WTC11 (cell line): ENCODE measurements at regions not wholly inside any gene's neighbourhood (a gene's known extent, or its start where the extent isn't known, plus 50 kb on each side); places are given as distances from the start of the nearest gene placed in this dataset.

Source experiments
- ATAC-seq: fragments of 200-7000 bp; cut with Tn5 transposase; 2 replicates; pipeline ENCODE4 v1.10.0; 2021; ENCODE audit warnings: mild to moderate bottlenecking, moderate library complexity
- CTCF ChIA-PET: fragments of 300-600 bp; sonication (Branson Sonifier 250); formaldehyde crosslinking; loops from one replicate; lab custom pipeline; 2021; ENCODE audit warnings: antibody characterized with exemption; lab: Charles Lee
- POLR2A ChIA-PET: fragments of 350-600 bp; sonication (Branson Sonifier 250); formaldehyde crosslinking; loops from one replicate; lab custom pipeline; 2021; ENCODE audit warnings: antibody characterized with exemption; lab: Charles Lee
- DNase-seq: peaks from one replicate; pipeline ENCODE4 v3.0.0; 2021; ENCODE audit warnings: low spot score
- H3K27ac Mint-ChIP-seq: 2 replicates; pipeline ENCODE4 v1.8.0; 2021; ENCODE audit warnings: mixed read lengths
- H3K27me3 Mint-ChIP-seq: 2 replicates; pipeline ENCODE4 v1.8.0; 2021; ENCODE audit warnings: low read depth, mild to moderate bottlenecking, moderate library complexity, mixed read lengths
- H3K36me3 Mint-ChIP-seq: 2 replicates; pipeline ENCODE4 v1.8.0; 2021; ENCODE audit warnings: mixed read lengths
- H3K4me1 Mint-ChIP-seq: 2 replicates; pipeline ENCODE4 v1.8.0; 2022; ENCODE audit warnings: mixed read lengths
- H3K4me3 Mint-ChIP-seq: 2 replicates; pipeline ENCODE4 v1.8.0; 2021; ENCODE audit warnings: mild to moderate bottlenecking, moderate library complexity, mixed read lengths
- H3K9me3 Mint-ChIP-seq: 2 replicates; pipeline ENCODE4 v1.8.0; 2021; ENCODE audit warnings: mixed read lengths
- AFF4 ChIP-seq: sonication (generic); formaldehyde crosslinking; IDR thresholded peaks from 2 replicates; pipeline ENCODE4 v1.8.1; 2023; ENCODE audit warnings: mild to moderate bottlenecking, missing genetic modification reagents, borderline replicate concordance
- ATF6 ChIP-seq: sonication (generic); formaldehyde crosslinking; IDR thresholded peaks from 2 replicates; pipeline ENCODE4 v1.8.1; 2023; ENCODE audit warnings: mild to moderate bottlenecking, missing genetic modification reagents
- E2F5 ChIP-seq: sonication (generic); formaldehyde crosslinking; IDR thresholded peaks from 2 replicates; pipeline ENCODE4 v1.8.1; 2022; ENCODE audit warnings: mild to moderate bottlenecking, moderate library complexity, missing genetic modification reagents
- ELF4 ChIP-seq: sonication (generic); formaldehyde crosslinking; IDR thresholded peaks from 2 replicates; pipeline ENCODE4 v1.8.1; 2022; ENCODE audit warnings: low read depth, mild to moderate bottlenecking, moderate library complexity, missing genetic modification reagents
- FOXK1 ChIP-seq: sonication (generic); formaldehyde crosslinking; IDR thresholded peaks from 2 replicates; pipeline ENCODE4 v1.8.0; 2022; ENCODE audit warnings: mild to moderate bottlenecking, moderate library complexity, missing genetic modification reagents
- IRF2 ChIP-seq: sonication (generic); formaldehyde crosslinking; IDR thresholded peaks from 2 replicates; pipeline ENCODE4 v1.8.0; 2022; ENCODE audit warnings: low read depth, missing genetic modification reagents, borderline replicate concordance
- MYBL2 ChIP-seq: sonication (generic); formaldehyde crosslinking; IDR thresholded peaks from 2 replicates; pipeline ENCODE4 v1.8.1; 2023; ENCODE audit warnings: mild to moderate bottlenecking, moderate library complexity, missing genetic modification reagents
- SMAD4 ChIP-seq: sonication (generic); formaldehyde crosslinking; IDR thresholded peaks from 2 replicates; pipeline ENCODE4 v1.8.0; 2022; ENCODE audit warnings: mild to moderate bottlenecking, missing genetic modification reagents
- ZNF121 ChIP-seq: sonication (generic); formaldehyde crosslinking; IDR thresholded peaks from 2 replicates; pipeline ENCODE4 v1.8.0; 2023; ENCODE audit warnings: missing genetic modification reagents
- ZNF263 ChIP-seq: sonication (generic); formaldehyde crosslinking; IDR thresholded peaks from 2 replicates; pipeline ENCODE4 v1.8.1; 2022; ENCODE audit warnings: low read depth, mild to moderate bottlenecking, moderate library complexity, missing genetic modification reagents
- ZNF423 ChIP-seq: fragments of 250-450 bp; sonication (Bioruptor Pico); IDR thresholded peaks from 2 replicates; pipeline ENCODE4 v2.1.2; 2022; ENCODE audit warnings: mild to moderate bottlenecking, moderate library complexity
- ZNF512 ChIP-seq: sonication (generic); formaldehyde crosslinking; IDR thresholded peaks from 2 replicates; pipeline ENCODE4 v1.8.1; 2022; ENCODE audit warnings: missing genetic modification reagents, borderline replicate concordance
- TF ChIP-seq, protein P1 (sequence below): fragments of 250-450 bp; sonication (Bioruptor Pico); IDR thresholded peaks from 2 replicates; pipeline ENCODE4 v1.9.0; 2021; ENCODE audit warnings: mild to moderate bottlenecking, borderline replicate concordance
- TF ChIP-seq, protein P2 (sequence below): sonication (generic); formaldehyde crosslinking; IDR thresholded peaks from 2 replicates; pipeline ENCODE4 v1.8.1; 2022; ENCODE audit warnings: low read depth, mild to moderate bottlenecking, moderate library complexity, missing genetic modification reagents, borderline replicate concordance
- TF ChIP-seq, protein P3 (sequence below): fragments of 200-600 bp; IDR thresholded peaks from 2 replicates; pipeline ENCODE4 v1.8.0; 2022; ENCODE audit warnings: antibody characterized with exemption
- TF ChIP-seq, protein P4 (sequence below): sonication (generic); formaldehyde crosslinking; IDR thresholded peaks from 2 replicates; pipeline ENCODE4 v1.8.1; 2022; ENCODE audit warnings: mild to moderate bottlenecking, missing genetic modification reagents, moderate library complexity, borderline replicate concordance

DNA sequence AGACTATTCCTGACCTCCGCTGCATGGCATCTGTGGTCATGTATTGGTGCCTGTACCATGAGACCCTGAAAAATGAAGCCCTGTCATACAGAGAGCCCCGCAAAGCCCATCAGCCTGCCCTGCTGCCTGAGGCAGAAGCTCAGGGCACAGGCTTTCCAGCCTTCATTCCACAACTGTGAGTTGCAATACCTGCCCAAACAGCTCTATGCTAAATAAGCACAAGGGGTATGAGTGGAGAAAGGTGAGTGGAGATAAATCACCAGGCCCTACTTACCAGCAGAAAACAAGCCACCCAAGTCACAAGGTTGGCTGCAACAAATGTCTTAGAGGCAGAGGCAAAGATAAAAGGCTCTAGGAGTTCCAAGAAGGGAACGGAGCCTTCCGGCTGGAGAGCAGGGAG, 277.4 kb downstream of the TNS1 start:
- no peaks in the 10 kb centered on the region for H3K36me3 Mint-ChIP-seq
- TF ChIP-seq, protein P1, sequence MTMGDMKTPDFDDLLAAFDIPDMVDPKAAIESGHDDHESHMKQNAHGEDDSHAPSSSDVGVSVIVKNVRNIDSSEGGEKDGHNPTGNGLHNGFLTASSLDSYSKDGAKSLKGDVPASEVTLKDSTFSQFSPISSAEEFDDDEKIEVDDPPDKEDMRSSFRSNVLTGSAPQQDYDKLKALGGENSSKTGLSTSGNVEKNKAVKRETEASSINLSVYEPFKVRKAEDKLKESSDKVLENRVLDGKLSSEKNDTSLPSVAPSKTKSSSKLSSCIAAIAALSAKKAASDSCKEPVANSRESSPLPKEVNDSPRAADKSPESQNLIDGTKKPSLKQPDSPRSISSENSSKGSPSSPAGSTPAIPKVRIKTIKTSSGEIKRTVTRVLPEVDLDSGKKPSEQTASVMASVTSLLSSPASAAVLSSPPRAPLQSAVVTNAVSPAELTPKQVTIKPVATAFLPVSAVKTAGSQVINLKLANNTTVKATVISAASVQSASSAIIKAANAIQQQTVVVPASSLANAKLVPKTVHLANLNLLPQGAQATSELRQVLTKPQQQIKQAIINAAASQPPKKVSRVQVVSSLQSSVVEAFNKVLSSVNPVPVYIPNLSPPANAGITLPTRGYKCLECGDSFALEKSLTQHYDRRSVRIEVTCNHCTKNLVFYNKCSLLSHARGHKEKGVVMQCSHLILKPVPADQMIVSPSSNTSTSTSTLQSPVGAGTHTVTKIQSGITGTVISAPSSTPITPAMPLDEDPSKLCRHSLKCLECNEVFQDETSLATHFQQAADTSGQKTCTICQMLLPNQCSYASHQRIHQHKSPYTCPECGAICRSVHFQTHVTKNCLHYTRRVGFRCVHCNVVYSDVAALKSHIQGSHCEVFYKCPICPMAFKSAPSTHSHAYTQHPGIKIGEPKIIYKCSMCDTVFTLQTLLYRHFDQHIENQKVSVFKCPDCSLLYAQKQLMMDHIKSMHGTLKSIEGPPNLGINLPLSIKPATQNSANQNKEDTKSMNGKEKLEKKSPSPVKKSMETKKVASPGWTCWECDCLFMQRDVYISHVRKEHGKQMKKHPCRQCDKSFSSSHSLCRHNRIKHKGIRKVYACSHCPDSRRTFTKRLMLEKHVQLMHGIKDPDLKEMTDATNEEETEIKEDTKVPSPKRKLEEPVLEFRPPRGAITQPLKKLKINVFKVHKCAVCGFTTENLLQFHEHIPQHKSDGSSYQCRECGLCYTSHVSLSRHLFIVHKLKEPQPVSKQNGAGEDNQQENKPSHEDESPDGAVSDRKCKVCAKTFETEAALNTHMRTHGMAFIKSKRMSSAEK (CRISPR knock-in tag): no peak
- ATAC-seq (no peak), DNase-seq (no peak)
- CTCF ChIA-PET: interaction anchor here (0.7 to 2.7 kb wide), 2 partner anchors 12 to 1030 kb away, joined by 3 to 14 read pairs; partner anchors contain the start of gene IGFBP5
- H3K27ac Mint-ChIP-seq: no peak overlapping the region
- H3K27me3 Mint-ChIP-seq: no peaks in the 10 kb centered on the region
- H3K9me3 Mint-ChIP-seq: peaks cover 15% of the 10 kb centered on the region
- no peak overlapping the region for H3K4me3 Mint-ChIP-seq
- no peaks in the 10 kb centered on the region for H3K4me1 Mint-ChIP-seq
- POLR2A ChIA-PET: no interaction called here

DNA sequence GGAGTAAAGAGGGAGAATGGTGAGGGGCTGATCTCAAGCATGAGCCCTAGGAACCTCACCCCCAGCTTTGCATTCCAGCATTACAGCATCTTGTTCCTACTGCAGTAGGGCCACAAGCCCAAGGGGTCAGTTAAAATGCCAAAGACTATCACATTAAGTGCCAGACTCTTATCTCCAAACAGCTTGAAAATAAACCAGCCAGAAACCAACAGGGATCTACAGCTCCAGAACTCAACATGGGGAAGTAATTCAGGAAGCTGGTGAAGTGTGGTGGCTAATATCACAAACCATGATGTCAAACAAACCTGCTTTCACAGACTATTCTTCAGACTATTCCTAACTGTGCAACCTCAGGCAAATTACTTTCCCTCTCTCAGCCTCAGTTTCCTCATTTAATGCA, 278.3 kb downstream of the TNS1 start:
- no peak for ATAC-seq
- H3K4me1 Mint-ChIP-seq: no peaks in the 10 kb centered on the region
- CTCF ChIA-PET: interaction anchor here (1.0 to 2.7 kb wide), 3 partner anchors 9 to 61 kb away, joined by 3 to 14 read pairs (median 5); no protein-coding TSS in a partner anchor
- no peaks in the 10 kb centered on the region for H3K36me3 Mint-ChIP-seq
- no peak overlapping the region for H3K4me3 Mint-ChIP-seq
- no peak for DNase-seq
- peaks cover 15% of the 10 kb centered on the region for H3K9me3 Mint-ChIP-seq
- no peak overlapping the region for H3K27ac Mint-ChIP-seq
- POLR2A ChIA-PET: no interaction called here
- no peaks in the 10 kb centered on the region for H3K27me3 Mint-ChIP-seq
- TF ChIP-seq ATF6 (no peak), ELF4 (no peak), ZNF121 (no peak), AFF4 (CRISPR knock-in tag) (no peak), MYBL2 (no peak), FOXK1 (no peak), ZNF512 (CRISPR knock-in tag) (no peak), E2F5 (CRISPR knock-in tag) (no peak), SMAD4 (CRISPR knock-in tag) (no peak), IRF2 (CRISPR knock-in tag) (no peak), ZNF263 (CRISPR knock-in tag) (no peak), ZNF423 (CRISPR knock-in tag) (no peak)
- TF ChIP-seq, protein P2, sequence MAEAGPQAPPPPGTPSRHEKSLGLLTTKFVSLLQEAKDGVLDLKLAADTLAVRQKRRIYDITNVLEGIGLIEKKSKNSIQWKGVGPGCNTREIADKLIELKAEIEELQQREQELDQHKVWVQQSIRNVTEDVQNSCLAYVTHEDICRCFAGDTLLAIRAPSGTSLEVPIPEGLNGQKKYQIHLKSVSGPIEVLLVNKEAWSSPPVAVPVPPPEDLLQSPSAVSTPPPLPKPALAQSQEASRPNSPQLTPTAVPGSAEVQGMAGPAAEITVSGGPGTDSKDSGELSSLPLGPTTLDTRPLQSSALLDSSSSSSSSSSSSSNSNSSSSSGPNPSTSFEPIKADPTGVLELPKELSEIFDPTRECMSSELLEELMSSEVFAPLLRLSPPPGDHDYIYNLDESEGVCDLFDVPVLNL (CRISPR knock-in tag): no peak
- TF ChIP-seq, protein P3, sequence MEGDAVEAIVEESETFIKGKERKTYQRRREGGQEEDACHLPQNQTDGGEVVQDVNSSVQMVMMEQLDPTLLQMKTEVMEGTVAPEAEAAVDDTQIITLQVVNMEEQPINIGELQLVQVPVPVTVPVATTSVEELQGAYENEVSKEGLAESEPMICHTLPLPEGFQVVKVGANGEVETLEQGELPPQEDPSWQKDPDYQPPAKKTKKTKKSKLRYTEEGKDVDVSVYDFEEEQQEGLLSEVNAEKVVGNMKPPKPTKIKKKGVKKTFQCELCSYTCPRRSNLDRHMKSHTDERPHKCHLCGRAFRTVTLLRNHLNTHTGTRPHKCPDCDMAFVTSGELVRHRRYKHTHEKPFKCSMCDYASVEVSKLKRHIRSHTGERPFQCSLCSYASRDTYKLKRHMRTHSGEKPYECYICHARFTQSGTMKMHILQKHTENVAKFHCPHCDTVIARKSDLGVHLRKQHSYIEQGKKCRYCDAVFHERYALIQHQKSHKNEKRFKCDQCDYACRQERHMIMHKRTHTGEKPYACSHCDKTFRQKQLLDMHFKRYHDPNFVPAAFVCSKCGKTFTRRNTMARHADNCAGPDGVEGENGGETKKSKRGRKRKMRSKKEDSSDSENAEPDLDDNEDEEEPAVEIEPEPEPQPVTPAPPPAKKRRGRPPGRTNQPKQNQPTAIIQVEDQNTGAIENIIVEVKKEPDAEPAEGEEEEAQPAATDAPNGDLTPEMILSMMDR: no peak
- TF ChIP-seq, protein P4, sequence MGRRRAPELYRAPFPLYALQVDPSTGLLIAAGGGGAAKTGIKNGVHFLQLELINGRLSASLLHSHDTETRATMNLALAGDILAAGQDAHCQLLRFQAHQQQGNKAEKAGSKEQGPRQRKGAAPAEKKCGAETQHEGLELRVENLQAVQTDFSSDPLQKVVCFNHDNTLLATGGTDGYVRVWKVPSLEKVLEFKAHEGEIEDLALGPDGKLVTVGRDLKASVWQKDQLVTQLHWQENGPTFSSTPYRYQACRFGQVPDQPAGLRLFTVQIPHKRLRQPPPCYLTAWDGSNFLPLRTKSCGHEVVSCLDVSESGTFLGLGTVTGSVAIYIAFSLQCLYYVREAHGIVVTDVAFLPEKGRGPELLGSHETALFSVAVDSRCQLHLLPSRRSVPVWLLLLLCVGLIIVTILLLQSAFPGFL (CRISPR knock-in tag): no peak
